ENCODE measurements at regions not wholly inside any gene's neighbourhood (a gene's known extent, or its start where the extent isn't known, plus 50 kb on each side); places are given as distances from the start of the nearest gene placed in this dataset.

DNA sequence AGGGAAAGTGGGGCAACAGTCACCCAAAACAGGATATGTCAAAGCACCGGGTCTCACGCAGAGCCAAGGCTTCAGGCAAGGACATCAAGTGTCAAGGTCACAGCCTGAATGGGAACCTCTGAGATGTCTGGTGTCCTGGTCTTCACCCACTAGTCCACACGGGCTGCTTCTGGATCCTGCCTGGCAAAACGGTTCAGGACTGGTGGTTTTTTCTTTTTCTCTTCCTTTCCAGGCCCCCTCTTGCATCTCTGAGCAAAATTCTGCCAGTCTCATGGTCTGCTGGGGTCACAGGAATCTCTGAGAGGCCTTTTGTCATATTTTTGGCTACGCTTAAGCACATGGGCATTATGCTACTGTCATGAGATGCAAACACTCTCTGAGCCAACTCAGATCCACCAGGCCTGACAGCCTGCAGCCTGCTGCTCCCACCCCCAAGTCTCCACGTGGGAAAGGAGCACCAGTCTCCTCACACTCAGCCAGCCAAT is 518.2 kb upstream of the ZEB2 start:
- peak overlapping the region in 3 of 11 experiments; percentile 18 to 31 (median 20); a peak in 5 of 22 replicates for H3K4me2 ChIP-seq
- no peaks in the 10 kb centered on the region for H3K27me3 ChIP-seq
- no peak overlapping the region for H3K9ac ChIP-seq
- TF ChIP-seq Cebpa-rat (IDR thresholded peaks at IDR 0.05) = no peak
- no peaks in the 10 kb centered on the region for H4K20me1 ChIP-seq
- no peaks in the 10 kb centered on the region for H3K9me3 ChIP-seq (replicated peaks in 1 of 11)
- no peak overlapping the region for H3K4me3 ChIP-seq
- H3K27ac ChIP-seq = no peak overlapping the region
- no peaks in the 10 kb centered on the region for H3K36me3 ChIP-seq
- H3K4me1 ChIP-seq = peaks cover 0 to 9% (median 0%) of the 10 kb centered on the region in 10 experiments; a peak in 5 of 20 replicates

GRCh38 chr2:145036421-145037011 is 516.6 kb upstream of the ZEB2 start:
- Histone ChIP-seq H3K27ac (no peak overlapping the region), H3K4me2 (no peak overlapping the region), H3K9ac (no peak overlapping the region), H3K27me3 (no peaks in the 10 kb centered on the region), H3K4me3 (no peak overlapping the region), H3K36me3 (no peaks in the 10 kb centered on the region), H3K9me3 (replicated peaks in 1 of 11) (no peaks in the 10 kb centered on the region), H4K20me1 (no peaks in the 10 kb centered on the region), H3K4me1 (peaks cover 0 to 9% (median 0%) of the 10 kb centered on the region in 10 experiments; a peak in 5 of 20 replicates)
- TF ChIP-seq Cebpa-rat (IDR thresholded peaks at IDR 0.05) = no peak

DNA sequence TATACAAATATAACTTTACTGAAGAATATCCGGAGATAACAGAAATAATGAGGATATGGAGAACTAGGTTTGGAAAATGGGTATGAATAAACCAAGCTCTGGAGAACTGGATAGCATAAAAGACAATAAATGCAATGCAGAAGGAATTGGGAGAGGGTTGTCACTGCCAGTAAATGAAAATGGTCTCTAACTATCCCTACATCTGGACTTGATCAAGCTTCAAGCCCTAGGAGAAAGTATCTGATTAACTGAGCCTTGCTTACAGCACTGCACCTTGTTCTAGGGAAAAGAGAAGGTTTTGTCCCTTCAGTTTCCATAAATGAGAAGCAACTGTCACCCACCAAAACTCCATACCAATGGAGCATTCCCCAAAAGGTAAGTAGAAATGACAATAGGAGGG is 514.6 kb upstream of the ZEB2 start:
- no peak overlapping the region for H3K9ac ChIP-seq
- H3K27me3 ChIP-seq = no peaks in the 10 kb centered on the region
- no peak overlapping the region for H3K4me2 ChIP-seq
- H4K20me1 ChIP-seq = no peaks in the 10 kb centered on the region
- H3K4me1 ChIP-seq = peaks cover 0 to 9% (median 0%) of the 10 kb centered on the region in 10 experiments; a peak in 5 of 20 replicates
- H3K9me3 ChIP-seq (replicated peaks in 1 of 11) = no peaks in the 10 kb centered on the region
- no peak for TF ChIP-seq Cebpa-rat (IDR thresholded peaks at IDR 0.05)
- H3K36me3 ChIP-seq = no peaks in the 10 kb centered on the region
- no peak overlapping the region for H3K4me3 ChIP-seq
- H3K27ac ChIP-seq = no peak overlapping the region

- Histone ChIP-seq H3K4me2 (no peak overlapping the region), H3K4me3 (no peak overlapping the region), H3K27me3 (no peaks in the 10 kb centered on the region), H3K36me3 (no peaks in the 10 kb centered on the region), H3K9me3 (replicated peaks in 1 of 11) (no peaks in the 10 kb centered on the region), H3K9ac (no peak overlapping the region), H3K27ac (no peak overlapping the region), H3K4me1 (peaks cover 0 to 6% (median 0%) of the 10 kb centered on the region in 10 experiments; a peak in 5 of 20 replicates), H4K20me1 (no peaks in the 10 kb centered on the region)
- no peak for TF ChIP-seq Cebpa-rat (IDR thresholded peaks at IDR 0.05)
Observed at GRCh38 chr2:145033438-145033837, 513.5 kb upstream of the ZEB2 start.

DNA sequence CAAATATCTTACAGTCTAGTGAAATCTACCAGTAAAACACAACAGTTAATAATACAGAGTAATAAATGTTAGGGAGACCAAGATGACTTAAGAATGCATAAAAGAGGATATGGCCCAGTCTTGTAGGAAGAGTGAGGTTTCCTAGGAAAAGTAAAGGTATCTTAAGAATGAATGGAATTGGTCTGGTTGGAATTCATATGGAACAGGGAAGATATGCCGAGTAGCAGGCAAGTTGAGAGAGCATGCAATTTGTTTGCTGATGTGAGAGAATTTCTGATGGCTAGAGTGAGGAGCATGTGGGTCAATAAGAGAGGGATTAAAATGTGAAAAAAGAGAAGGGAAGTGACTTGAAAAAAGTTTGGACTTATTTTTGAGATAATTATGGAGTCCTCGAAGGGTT is 512.9 kb upstream of the ZEB2 start:
- Histone ChIP-seq H3K27me3 (no peaks in the 10 kb centered on the region), H4K20me1 (no peaks in the 10 kb centered on the region), H3K27ac (no peak overlapping the region), H3K36me3 (no peaks in the 10 kb centered on the region), H3K9ac (no peak overlapping the region), H3K9me3 (replicated peaks in 1 of 11) (no peaks in the 10 kb centered on the region), H3K4me3 (no peak overlapping the region), H3K4me2 (no peak overlapping the region), H3K4me1 (no peaks in the 10 kb centered on the region)
- TF ChIP-seq Cebpa-rat (IDR thresholded peaks at IDR 0.05) = no peak

DNA sequence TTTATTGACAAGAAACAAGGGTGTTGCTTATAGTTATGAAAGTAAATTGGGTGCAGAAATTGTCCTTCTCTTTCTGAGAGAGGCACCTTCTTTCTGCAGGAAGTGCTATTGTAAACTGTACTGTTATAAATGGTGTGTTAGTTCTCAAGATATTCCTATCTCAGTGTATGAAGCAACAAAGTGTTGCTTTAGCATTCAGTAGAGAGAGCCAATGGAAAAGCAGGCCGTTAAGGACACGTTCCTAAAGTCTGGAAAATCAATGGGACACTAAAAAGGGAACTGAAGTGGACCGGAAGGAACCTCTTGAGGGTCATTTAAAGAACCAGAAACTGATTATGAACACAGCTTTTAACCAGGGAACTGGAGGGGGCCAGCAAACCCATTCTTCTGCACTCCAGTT is 510.0 kb upstream of the ZEB2 start:
- H3K4me2 ChIP-seq = no peak overlapping the region
- H3K36me3 ChIP-seq = no peaks in the 10 kb centered on the region
- no peaks in the 10 kb centered on the region for H3K9me3 ChIP-seq (replicated peaks in 1 of 11)
- no peaks in the 10 kb centered on the region for H4K20me1 ChIP-seq
- no peak overlapping the region for H3K4me3 ChIP-seq
- no peak overlapping the region for H3K27ac ChIP-seq
- no peak for TF ChIP-seq Cebpa-rat (IDR thresholded peaks at IDR 0.05)
- H3K4me1 ChIP-seq = no peaks in the 10 kb centered on the region
- H3K27me3 ChIP-seq = no peaks in the 10 kb centered on the region
- H3K9ac ChIP-seq = no peak overlapping the region

GRCh38 chr2:145029081-145029480 is 509.2 kb upstream of the ZEB2 start:
- no peaks in the 10 kb centered on the region for H3K27me3 ChIP-seq
- no peaks in the 10 kb centered on the region for H3K9me3 ChIP-seq (replicated peaks in 1 of 11)
- no peaks in the 10 kb centered on the region for H3K36me3 ChIP-seq
- no peak overlapping the region for H3K4me2 ChIP-seq
- no peak overlapping the region for H3K9ac ChIP-seq
- H3K4me3 ChIP-seq = no peak overlapping the region
- H3K27ac ChIP-seq = no peak overlapping the region
- no peaks in the 10 kb centered on the region for H3K4me1 ChIP-seq
- no peaks in the 10 kb centered on the region for H4K20me1 ChIP-seq
- TF ChIP-seq Cebpa-rat (IDR thresholded peaks at IDR 0.05) = no peak

GRCh38 chr2:145028101-145028920 is 508.4 kb upstream of the ZEB2 start:
- H3K4me2 ChIP-seq = no peak overlapping the region
- peaks cover 0 to 4% (median 2%) of the 10 kb centered on the region in 10 experiments; a peak in 10 of 20 replicates for H3K4me1 ChIP-seq
- no peaks in the 10 kb centered on the region for H4K20me1 ChIP-seq
- no peak for TF ChIP-seq Cebpa-rat (IDR thresholded peaks at IDR 0.05)
- H3K9me3 ChIP-seq (replicated peaks in 1 of 11) = no peaks in the 10 kb centered on the region
- no peak overlapping the region for H3K27ac ChIP-seq
- H3K4me3 ChIP-seq = no peak overlapping the region
- no peaks in the 10 kb centered on the region for H3K36me3 ChIP-seq
- no peaks in the 10 kb centered on the region for H3K27me3 ChIP-seq
- H3K9ac ChIP-seq = no peak overlapping the region

DNA sequence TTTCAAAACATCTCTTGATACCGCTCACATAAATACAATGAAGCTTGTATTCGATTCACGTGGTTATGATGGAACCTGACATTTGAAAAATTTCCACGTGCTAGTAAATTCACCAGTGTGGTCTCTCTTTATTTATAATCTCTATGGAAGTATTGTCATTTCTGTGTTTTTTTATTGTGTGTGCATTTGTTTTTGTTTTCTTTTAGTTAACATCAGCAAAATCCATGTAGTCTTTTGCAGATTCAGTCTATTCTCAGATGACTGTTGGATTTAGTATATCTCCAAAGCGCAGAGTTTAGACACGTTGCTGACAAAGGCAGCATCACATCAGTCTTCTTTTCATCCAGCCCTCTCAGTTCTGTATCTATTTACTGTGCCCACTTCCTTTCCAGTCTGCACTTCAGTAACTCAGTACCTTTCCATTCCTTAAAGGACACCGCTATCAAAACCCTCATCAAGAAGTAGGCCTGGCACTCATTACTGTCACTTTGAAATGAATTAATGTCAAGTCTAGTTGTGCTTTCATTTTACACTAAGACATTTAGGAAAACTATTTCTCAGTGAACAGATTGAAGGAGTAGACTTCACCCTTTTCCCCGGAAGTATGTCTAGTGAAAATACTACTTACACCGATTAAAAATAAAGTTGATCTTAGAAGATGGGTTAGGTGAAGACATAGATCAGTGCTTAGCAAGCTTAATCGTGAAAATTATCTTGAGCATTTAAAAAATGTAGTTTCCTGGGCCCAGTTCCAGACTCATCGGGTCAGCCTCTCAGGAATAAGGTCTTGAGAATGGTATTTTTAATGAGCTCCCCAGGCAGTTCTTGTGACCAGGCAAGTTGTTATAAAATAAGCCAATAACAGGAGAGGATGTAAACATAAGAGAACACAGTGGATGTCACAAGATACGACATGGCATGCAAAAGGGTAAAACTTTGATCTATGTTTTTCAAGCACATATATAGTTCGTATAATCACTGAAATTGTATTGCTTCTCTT is 506.8 kb upstream of the ZEB2 start:
- no peaks in the 10 kb centered on the region for H3K27me3 ChIP-seq
- no peak overlapping the region for H3K27ac ChIP-seq
- no peak overlapping the region for H3K9ac ChIP-seq
- H3K9me3 ChIP-seq (replicated peaks in 1 of 11) = no peaks in the 10 kb centered on the region
- no peak overlapping the region for H3K4me3 ChIP-seq
- no peaks in the 10 kb centered on the region for H3K36me3 ChIP-seq
- H3K4me1 ChIP-seq = peaks cover 6 to 20% (median 17%) of the 10 kb centered on the region in 10 experiments; a peak in 16 of 20 replicates
- no peak for TF ChIP-seq Cebpa-rat (IDR thresholded peaks at IDR 0.05)
- no peak overlapping the region for H3K4me2 ChIP-seq
- H4K20me1 ChIP-seq = no peaks in the 10 kb centered on the region
